Urinary bladder (tissue), 3 donors: ENCODE measurements at regions not wholly inside any gene's neighbourhood (a gene's known extent, or its start where the extent isn't known, plus 50 kb on each side); places are given as distances from the start of the nearest gene placed in this dataset.

Experiments used
- DNase-seq: peaks from one replicate; pipeline ENCODE4 v3.0.0-alpha.2; 2015; ENCODE audit errors: extremely low spot score
- H3K27ac ChIP-seq: one replicate; pipeline ENCODE4 v1.5.1; 2013; ENCODE audit warnings: low read depth, mild to moderate bottlenecking, moderate library complexity
- H3K36me3 ChIP-seq: one replicate; pipeline ENCODE4 v1.6.1; 2013; ENCODE audit warnings: mild to moderate bottlenecking, moderate library complexity; ENCODE audit not compliant: insufficient read depth
- H3K4me1 ChIP-seq: one replicate; pipeline ENCODE4 v1.6.1; 2013; ENCODE audit warnings: mild to moderate bottlenecking, moderate library complexity; ENCODE audit not compliant: insufficient read depth
- H3K4me3 ChIP-seq: one replicate; pipeline ENCODE4 v1.5.1; 2013; ENCODE audit warnings: low read depth, low read length
- WGBS: extraction: QIAGEN DNeasy Blood & Tissue Kit; methylation state at CpG from one replicate; pipeline ENCODE4 v1.1.7; 2013; 5-methylcytosine and 5-hydroxymethylcytosine counted together
- donor health status: healthy with polysubstance abuse.
- donor health status: healthy.

DNA sequence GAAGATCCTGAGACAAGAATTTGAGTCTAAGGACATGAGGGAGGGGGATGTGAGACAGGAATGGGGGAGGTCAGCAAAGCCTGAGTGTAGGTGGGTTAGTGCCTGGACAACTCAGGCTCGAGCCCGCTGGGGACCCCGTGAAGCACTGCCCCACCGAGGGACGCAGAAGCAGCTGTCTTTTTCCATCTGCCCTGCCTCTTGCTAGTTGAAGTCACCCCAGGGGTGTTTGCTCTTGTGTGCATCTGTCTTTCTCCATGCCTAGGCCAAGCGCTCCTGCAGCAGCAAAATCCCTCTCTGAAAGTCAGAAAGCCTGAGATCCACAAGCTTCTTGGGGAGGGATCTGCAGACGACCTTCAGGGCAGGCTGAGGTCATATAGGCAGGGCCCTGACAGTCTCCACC is 79.0 kb upstream of the CELF2 start:
- Histone ChIP-seq H3K4me3 (no peak overlapping the region), H3K4me1 (no peaks in the 10 kb centered on the region), H3K27ac (no peak overlapping the region), H3K36me3 (no peaks in the 10 kb centered on the region)
- 93% methylated on average over 7 of the region's 7 CpGs for WGBS
- no peak for DNase-seq

DNA sequence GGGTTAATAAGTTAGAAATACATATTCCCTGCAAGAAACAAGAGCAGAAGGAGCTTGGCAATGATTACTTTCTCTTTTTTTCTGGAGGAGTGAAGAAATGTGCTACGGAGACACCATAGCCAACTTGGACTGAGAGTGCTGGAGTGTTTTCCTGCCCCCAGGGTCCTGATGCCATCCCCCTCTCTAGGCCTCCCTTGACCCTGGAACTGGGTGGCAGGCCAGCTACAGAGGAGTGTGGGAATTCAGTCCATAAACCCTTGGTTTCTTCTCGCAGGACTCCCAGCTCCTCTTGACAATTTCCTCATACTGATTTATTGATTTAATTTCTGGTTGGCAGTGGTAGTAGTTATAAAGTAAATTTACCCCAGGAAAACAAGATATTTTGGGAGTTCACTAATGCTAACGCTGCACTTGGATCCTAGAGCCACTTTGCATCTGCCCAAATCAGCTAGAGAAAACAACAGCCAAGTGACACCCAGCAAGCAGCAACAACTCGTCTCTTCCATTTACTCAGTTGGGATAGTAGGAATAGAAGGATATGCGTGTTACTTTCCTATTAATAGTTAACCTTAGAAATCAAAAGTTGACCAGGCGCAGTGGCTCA is 76.4 kb upstream of the CELF2 start:
- H3K4me1 ChIP-seq, result no peaks in the 10 kb centered on the region
- 69% methylated on average over 6 of the region's 6 CpGs for WGBS
- H3K36me3 ChIP-seq, result no peaks in the 10 kb centered on the region
- H3K27ac ChIP-seq, result no peak overlapping the region
- H3K4me3 ChIP-seq, result no peak overlapping the region
- no peak for DNase-seq

DNA sequence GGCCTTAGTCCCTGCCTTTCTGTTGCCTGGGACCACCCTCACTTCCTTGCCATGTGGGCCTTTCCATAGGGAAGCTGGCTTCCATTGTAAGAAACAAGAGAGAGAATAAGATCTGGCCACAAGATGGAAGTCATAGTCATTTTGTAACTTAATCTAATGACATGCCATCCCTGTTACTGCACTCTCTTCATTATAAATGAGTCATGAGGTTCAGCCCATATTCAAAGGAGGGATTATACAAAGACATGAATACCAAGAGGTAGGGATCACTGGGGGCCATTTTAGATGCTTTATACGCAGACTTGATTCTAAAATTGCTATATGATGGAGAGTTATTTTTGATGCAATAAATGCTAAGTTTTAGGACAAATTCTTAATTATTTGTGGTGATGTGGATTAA is 75.2 kb upstream of the CELF2 start:
- no peak for DNase-seq
- H3K4me3 ChIP-seq, result no peak overlapping the region
- 98% methylated on average over 1 of the region's 1 CpG for WGBS

DNA sequence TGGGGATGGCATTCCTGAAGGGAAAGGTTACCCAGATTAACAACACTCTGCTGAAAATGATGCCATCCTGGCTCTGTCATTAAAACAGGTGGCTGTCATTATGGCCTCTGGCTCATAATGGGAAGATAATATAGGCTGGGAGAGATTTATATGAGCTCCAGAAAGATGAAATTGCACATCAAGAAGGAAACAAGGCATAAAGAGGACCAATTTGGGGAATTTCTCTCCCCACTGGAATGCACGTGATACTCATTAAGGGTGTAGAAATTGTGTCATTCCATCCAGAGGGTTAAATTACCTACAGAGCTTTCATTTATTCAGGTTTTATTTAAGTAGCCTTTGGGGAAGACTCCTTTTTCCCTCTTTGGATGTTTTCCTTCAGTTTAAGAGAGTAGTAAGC is 71.6 kb upstream of the CELF2 start:
- H3K27ac ChIP-seq, result no peak overlapping the region
- no peaks in the 10 kb centered on the region for H3K36me3 ChIP-seq
- H3K4me1 ChIP-seq, result no peaks in the 10 kb centered on the region
- 95% methylated on average over 1 of the region's 1 CpG for WGBS
- no peak for DNase-seq
- H3K4me3 ChIP-seq, result no peak overlapping the region

More for the DNA sequence above, 75.2 kb upstream of the CELF2 start:
- Histone ChIP-seq H3K36me3 (no peaks in the 10 kb centered on the region), H3K4me1 (no peaks in the 10 kb centered on the region), H3K27ac (no peak overlapping the region)

DNA sequence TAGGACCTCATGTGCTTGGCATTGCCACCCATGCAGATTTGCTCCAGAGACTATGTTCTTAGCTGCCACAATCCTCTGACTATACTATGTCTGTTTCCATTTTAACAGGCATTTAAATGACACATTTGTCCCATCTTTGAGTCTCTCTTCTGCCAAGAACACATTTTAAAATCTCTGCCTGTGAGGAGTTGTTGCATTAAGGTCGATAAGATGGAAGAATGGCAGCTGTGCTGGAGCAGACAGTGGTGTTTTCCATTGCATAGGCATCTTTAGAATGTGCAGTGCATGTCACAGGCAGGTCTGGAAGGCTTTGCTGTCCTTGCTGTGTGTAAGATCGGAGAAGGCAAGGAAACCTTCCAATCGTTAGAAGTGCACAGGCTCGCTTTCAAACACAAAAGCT is 70.9 kb upstream of the CELF2 start:
- no peak overlapping the region for H3K4me3 ChIP-seq
- H3K4me1 ChIP-seq, result no peaks in the 10 kb centered on the region
- DNase-seq, result no peak
- H3K36me3 ChIP-seq, result no peaks in the 10 kb centered on the region
- no peak overlapping the region for H3K27ac ChIP-seq
- 77% methylated on average over 4 of the region's 4 CpGs for WGBS

DNA sequence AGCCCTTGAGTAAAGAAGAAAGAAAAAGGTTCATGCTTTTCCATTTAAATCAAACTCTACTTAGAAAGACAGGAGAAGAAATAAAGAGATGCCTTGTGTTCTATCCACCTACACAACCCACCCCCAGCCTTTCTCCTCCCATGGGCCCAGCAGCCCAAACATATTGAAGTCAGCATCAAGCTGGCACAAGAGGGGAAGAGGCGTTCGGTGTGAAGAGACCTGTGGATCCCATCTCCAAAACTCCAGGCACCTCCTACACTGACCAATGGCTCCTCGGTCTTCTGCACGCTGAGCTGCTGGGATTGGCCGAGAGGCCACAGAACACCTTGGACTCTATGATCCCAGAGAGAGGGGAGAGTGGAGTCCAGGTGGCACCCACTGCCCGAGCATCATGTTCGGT is 66.0 kb upstream of the CELF2 start:
- 98% methylated on average over 7 of the region's 7 CpGs for WGBS
- H3K27ac ChIP-seq, result no peak overlapping the region
- no peak overlapping the region for H3K4me3 ChIP-seq
- no peaks in the 10 kb centered on the region for H3K4me1 ChIP-seq
- H3K36me3 ChIP-seq, result no peaks in the 10 kb centered on the region
- DNase-seq, result no peak

DNA sequence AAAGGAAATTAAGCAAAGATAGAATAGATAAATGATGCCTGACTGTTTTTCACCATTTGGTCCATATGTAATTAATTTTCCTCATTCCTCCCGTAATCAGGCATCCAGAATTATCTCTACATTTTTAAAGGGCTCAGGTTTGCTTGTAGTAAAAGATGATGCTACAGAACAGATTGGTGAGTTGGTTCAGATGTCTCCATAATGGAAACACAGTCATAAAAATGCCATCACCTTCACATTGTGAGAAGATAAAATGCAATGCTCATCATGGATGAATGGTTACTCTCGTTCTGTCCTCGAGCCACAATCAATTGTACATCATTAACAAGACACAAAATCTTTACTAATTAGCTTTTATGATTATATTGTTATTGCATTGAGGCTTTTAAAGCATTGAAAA is 64.9 kb upstream of the CELF2 start:
- no peaks in the 10 kb centered on the region for H3K4me1 ChIP-seq
- DNase-seq, result no peak
- H3K27ac ChIP-seq, result no peak overlapping the region
- no peak overlapping the region for H3K4me3 ChIP-seq
- no peaks in the 10 kb centered on the region for H3K36me3 ChIP-seq
- WGBS, result 62% methylated on average over 3 of the region's 3 CpGs

DNA sequence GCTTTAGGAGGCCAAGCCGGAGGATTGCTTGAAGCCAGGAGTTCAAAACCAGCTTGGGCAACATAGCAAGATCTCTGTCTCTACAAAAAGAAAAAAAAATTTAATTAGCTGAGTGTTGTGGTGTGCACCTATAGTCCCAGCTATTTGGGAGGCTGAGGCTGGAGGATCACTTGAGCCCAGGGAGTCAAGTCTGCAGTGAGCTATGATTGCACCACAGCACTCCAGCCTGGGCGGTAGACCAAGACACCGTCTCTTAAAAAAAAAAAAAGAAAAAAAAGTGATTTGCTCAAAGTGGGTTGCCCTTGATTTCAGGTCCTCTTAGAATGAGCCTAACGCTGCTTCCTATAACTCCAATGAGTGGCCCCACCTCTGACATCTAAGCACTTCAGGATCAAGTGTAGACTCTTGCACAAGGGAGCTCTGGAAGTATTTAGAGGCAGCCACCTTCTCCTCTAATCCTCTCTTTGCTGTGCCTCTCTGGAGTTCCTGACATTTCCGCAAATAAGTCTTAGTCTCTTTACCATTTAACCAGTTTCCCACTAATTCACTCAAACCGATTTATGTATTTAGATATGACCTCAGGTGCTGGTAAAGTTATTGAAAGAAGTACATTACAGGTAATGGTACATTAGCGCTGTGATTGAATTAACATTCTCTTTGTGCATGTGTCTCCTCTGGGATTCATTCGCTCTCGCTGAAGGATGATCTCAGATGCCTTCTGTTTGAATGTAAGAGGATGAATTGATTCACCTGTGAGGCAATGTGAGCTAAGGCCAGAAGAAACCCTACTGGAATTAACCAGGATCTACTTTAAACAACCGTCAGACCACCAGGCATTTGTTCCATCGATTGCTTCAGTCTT is 60.8 kb upstream of the CELF2 start:
- H3K27ac ChIP-seq, result no peak overlapping the region
- no peaks in the 10 kb centered on the region for H3K36me3 ChIP-seq
- no peak for DNase-seq
- H3K4me3 ChIP-seq, result no peak overlapping the region
- H3K4me1 ChIP-seq, result no peaks in the 10 kb centered on the region
- WGBS, result 96% methylated on average over 11 of the region's 11 CpGs

DNA sequence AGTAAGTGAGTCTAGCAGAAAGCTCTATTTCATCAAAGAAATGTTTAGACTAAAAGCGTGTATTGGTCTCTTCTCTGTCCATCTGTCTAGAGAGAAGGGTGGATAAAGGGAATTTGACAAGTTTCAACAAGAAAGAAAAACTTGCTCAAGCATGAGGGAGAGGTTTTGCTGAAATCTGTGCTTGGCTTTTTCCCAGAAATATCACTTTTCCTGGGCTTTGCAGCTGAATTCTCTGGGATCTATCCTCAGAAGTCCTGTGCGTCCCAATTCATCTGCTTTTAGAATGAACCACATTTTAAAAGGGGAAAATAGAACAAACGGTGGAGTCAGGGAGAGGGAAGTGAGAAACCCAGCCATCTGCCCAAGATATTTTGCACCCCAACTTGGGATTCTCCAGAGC is 59.6 kb upstream of the CELF2 start:
- no peak for DNase-seq
- Histone ChIP-seq H3K27ac (no peak overlapping the region), H3K36me3 (no peaks in the 10 kb centered on the region), H3K4me1 (no peaks in the 10 kb centered on the region), H3K4me3 (no peak overlapping the region)
- 91% methylated on average over 3 of the region's 3 CpGs for whole genome bisulfite sequencing

DNA sequence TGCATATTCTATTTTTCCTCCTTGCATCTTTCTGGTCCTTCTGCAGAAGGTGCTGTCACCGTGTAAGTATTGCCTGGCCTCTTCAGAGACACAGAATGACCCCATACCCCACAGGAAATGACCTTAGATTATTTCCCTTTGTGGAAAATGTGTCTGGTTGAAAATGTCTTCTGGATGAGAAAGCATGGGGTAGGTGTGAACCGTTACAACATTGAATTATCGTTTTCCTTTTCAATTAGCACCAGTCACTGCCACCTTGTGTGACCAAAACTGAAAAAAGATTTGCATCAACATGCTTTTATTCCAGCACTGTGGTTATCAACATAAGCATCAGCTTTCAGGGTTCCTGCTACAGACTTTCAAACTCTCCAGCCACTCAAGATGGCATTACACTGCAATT is 58.0 kb upstream of the CELF2 start:
- H3K4me1 ChIP-seq, result no peaks in the 10 kb centered on the region
- no peaks in the 10 kb centered on the region for H3K36me3 ChIP-seq
- DNase-seq, result no peak
- H3K4me3 ChIP-seq, result no peak overlapping the region
- H3K27ac ChIP-seq, result no peak overlapping the region
- 82% methylated on average over 3 of the region's 3 CpGs for WGBS

DNA sequence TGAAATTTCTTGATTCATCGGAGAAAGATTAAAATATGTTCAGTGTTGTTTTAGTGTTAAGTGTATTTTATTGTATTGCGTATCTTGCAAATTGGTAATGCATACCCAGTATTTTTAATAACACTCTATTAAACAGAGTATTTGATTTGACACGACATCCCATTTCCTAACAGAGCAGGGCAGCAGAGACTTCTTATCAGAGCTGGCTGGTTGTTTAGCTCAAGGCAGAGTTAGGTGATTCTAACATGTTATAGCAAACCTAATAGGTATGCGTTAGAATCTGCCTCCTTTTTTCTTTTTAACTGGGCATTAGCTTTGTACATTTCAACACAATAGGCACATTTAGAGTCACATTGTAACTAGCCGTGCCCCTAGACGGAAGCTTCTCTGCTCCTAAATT is 57.1 kb upstream of the CELF2 start:
- 92% methylated on average over 6 of the region's 6 CpGs for WGBS
- no peaks in the 10 kb centered on the region for H3K36me3 ChIP-seq
- no peak for DNase-seq
- no peak overlapping the region for H3K4me3 ChIP-seq
- H3K4me1 ChIP-seq, result no peaks in the 10 kb centered on the region
- no peak overlapping the region for H3K27ac ChIP-seq

DNA sequence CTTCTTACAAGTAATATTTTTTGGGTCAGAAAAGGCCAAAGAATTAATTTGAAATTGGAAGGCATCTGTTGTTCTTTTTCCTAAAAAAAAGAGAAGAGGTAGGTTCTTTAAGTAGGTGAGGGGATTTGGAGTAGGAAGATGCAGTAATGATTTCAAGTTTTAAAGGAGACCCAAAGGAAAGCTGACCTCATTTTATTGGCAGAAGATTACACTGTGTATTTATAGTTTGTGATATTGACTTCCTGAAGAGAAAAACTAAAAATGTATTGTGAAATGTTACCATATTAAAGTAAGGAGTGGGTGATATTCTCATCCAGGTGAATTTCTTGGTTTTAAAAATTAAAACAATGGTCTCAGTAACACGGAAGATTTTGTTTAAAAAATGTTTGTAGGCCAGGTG is 56.6 kb upstream of the CELF2 start:
- H3K4me3 ChIP-seq, result no peak overlapping the region
- no peaks in the 10 kb centered on the region for H3K36me3 ChIP-seq
- H3K4me1 ChIP-seq, result no peaks in the 10 kb centered on the region
- H3K27ac ChIP-seq, result no peak overlapping the region
- 92% methylated on average over 1 of the region's 1 CpG for WGBS
- DNase-seq, result no peak

DNA sequence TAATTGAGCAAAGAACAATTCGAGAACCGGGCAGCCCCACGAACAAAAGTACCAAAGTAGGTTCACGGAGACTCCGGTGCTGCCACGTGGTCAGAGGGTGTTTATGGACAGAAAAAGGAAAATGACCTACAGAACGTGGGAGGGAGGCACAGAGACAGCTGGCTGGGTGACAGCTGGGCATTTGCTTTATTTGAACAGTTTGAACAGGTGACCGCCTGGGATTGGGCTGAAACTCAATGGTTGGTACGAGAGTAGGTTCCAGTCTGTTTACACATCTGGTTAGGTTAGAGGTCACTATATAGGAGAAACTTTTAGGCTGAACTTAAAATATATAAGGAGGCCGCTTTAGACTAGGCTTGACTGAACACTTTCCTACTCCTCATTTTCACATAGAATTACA is 50.6 kb upstream of the CELF2 start:
- no peak for DNase-seq
- Histone ChIP-seq H3K27ac (no peak overlapping the region), H3K36me3 (no peaks in the 10 kb centered on the region), H3K4me1 (no peaks in the 10 kb centered on the region), H3K4me3 (no peak overlapping the region)
- WGBS, result 83% methylated on average over 10 of the region's 10 CpGs

DNA sequence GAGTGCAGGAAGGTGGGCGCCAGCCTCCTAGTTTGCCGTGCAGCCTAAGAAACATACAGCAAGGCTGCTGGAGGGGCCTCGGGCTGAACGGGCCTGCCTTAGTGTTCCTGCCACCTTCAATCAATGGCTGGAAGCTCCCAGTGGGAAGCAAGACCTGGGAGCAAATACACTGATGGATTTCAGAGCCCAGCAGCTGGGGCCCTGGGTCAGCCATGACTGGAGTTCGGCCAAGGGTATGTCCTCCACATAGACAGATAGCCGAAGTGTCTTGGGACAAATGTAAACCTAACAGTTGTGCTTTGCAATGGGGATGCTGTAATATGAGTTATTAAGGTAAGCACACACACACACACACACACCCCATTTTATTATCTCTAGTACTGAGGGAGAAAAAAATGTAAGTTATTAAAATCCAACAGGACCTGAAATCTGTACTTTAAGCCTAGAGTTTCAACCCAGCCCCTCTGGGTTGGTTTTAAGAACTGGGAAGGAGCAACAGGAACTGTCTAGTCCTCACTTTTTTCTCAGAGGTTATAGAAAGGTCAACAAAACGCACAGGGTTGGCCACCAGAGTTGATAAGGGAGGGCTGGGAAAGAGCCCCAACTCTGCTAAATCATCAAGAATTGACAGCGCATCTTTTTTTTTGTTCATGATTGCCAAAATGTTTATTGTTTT is 50.0 kb upstream of the CELF2 start:
- no peak for DNase-seq
- WGBS, result 75% methylated on average over 8 of the region's 8 CpGs
- H3K27ac ChIP-seq, result no peak overlapping the region
- no peaks in the 10 kb centered on the region for H3K4me1 ChIP-seq
- H3K36me3 ChIP-seq, result no peaks in the 10 kb centered on the region
- H3K4me3 ChIP-seq, result no peak overlapping the region
